Glutamatergic neuron (in vitro differentiated cells): ENCODE measurements at regions not wholly inside any gene's neighbourhood (a gene's known extent, or its start where the extent isn't known, plus 50 kb on each side); places are given as distances from the start of the nearest gene placed in this dataset.

ENCODE experiments used
- DNase-seq: peaks from one replicate; pipeline ENCODE4 v3.0.0; 2022
- H3K27ac Mint-ChIP-seq: one replicate; pipeline ENCODE4 v1.8.0; 2020; ENCODE audit warnings: mild to moderate bottlenecking, mixed read lengths, inconsistent platforms; ENCODE audit not compliant: unreplicated experiment
- H3K27me3 Mint-ChIP-seq: one replicate; pipeline ENCODE4 v1.8.0; 2020; ENCODE audit warnings: mild to moderate bottlenecking, moderate library complexity, mixed read lengths, inconsistent platforms; ENCODE audit not compliant: unreplicated experiment
- H3K36me3 Mint-ChIP-seq: one replicate; pipeline ENCODE4 v1.8.0; 2020; ENCODE audit warnings: mild to moderate bottlenecking, mixed read lengths, inconsistent platforms; ENCODE audit not compliant: unreplicated experiment
- H3K4me1 Mint-ChIP-seq: one replicate; pipeline ENCODE4 v1.8.0; 2020; ENCODE audit warnings: mild to moderate bottlenecking, low read depth, mixed read lengths, inconsistent platforms; ENCODE audit not compliant: unreplicated experiment
- H3K4me3 Mint-ChIP-seq: one replicate; pipeline ENCODE4 v1.8.0; 2020; ENCODE audit warnings: mild to moderate bottlenecking, mixed read lengths, inconsistent platforms; ENCODE audit not compliant: unreplicated experiment
- H3K9me3 Mint-ChIP-seq: one replicate; pipeline ENCODE4 v1.8.0; 2020; ENCODE audit warnings: mild to moderate bottlenecking, moderate library complexity, mixed read lengths, inconsistent platforms; ENCODE audit not compliant: unreplicated experiment
- TF ChIP-seq, protein P1 (sequence below): fragments of 200-600 bp; sonication (generic); IDR thresholded peaks from one replicate; pipeline ENCODE4 v1.5.0; 2021; ENCODE audit not compliant: partially characterized antibody, unreplicated experiment

DNA sequence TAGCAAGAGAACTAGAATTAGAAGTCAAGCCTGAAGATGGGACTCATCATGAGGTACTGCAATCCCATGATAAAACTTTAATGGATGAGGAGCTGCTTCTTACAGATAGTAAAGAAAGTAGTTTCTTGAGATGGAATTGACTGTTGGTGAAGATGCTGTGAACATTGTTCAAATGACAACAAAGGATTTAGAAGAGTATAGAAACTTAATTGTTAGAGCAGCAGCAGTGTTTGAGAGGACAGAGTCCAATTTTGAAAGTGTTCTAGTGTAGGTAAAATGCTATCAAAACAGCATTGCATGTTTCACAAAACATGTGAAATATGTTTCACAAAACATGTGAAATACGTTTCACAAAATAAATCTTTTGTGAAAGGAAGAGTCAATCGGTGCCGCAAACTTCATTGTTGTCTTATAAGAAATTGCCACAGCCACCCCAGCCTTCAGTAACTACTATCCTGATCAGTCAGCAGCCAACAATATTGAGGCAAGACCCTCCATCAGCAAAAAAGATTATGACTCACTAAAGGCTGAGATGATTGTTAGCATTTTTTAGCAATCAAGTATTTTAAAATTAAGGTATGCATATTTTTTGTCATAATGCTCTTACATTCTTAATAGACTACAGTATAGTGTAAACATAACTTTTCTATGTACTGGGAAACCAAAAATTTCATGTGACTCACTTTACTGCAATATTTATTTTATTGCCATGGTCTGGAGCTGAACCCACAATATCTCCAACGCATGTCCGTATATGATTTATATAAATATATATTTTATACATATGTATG, 173.4 kb upstream of the BMP4 start:
- no peak overlapping the region for H3K4me3 Mint-ChIP-seq
- no peaks in the 10 kb centered on the region for H3K27me3 Mint-ChIP-seq
- H3K9me3 Mint-ChIP-seq = peaks cover 2% of the 10 kb centered on the region
- H3K36me3 Mint-ChIP-seq = peaks cover 6% of the 10 kb centered on the region
- H3K4me1 Mint-ChIP-seq = no peaks in the 10 kb centered on the region
- H3K27ac Mint-ChIP-seq = no peak overlapping the region
- no peak for DNase-seq
- TF ChIP-seq, protein P1, sequence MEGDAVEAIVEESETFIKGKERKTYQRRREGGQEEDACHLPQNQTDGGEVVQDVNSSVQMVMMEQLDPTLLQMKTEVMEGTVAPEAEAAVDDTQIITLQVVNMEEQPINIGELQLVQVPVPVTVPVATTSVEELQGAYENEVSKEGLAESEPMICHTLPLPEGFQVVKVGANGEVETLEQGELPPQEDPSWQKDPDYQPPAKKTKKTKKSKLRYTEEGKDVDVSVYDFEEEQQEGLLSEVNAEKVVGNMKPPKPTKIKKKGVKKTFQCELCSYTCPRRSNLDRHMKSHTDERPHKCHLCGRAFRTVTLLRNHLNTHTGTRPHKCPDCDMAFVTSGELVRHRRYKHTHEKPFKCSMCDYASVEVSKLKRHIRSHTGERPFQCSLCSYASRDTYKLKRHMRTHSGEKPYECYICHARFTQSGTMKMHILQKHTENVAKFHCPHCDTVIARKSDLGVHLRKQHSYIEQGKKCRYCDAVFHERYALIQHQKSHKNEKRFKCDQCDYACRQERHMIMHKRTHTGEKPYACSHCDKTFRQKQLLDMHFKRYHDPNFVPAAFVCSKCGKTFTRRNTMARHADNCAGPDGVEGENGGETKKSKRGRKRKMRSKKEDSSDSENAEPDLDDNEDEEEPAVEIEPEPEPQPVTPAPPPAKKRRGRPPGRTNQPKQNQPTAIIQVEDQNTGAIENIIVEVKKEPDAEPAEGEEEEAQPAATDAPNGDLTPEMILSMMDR = no peak

DNA sequence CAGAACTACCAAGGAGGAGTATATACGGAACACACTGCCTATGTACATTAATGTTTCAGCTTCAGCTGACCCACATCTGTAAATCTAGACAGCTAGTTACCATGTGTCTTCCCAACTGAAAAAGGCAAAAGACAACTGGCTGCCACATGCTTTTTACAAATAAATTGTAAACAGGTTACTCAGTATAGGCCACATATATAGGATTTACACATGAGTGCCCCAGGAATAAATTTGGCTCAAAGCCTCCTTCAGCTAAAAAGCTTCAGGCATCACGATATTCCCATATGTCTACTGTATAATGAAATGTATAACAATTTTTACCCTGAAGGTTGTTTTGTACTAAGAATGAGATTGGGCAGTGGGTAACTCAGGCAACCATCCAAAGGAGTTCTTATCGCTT, 175.9 kb upstream of the BMP4 start:
- no peaks in the 10 kb centered on the region for H3K4me1 Mint-ChIP-seq
- H3K36me3 Mint-ChIP-seq = peaks cover 6% of the 10 kb centered on the region
- DNase-seq = no peak
- H3K9me3 Mint-ChIP-seq = peaks cover 2% of the 10 kb centered on the region
- H3K4me3 Mint-ChIP-seq = no peak overlapping the region
- H3K27ac Mint-ChIP-seq = no peak overlapping the region
- TF ChIP-seq, protein P1 = no peak
- H3K27me3 Mint-ChIP-seq = no peaks in the 10 kb centered on the region

DNA sequence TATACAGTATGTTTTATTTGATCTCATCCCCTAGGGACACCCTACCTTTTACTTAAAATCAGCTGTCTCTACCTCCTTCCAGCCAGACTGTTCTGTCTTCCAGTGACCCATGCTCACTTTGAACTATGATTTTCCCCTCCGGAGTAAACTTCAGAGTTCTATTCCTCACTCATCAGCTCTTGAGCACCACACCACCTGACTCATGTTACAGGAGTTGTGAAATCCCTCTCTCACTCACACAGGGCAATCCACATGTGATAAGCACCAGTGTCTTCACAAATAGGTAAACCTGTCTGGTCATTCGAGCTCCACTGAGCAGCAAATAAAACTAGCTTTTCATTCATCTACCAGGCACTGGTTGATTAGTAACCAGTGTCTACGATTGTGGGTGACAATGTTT, 177.3 kb upstream of the BMP4 start:
- DNase-seq = no peak
- peaks cover 4% of the 10 kb centered on the region for H3K9me3 Mint-ChIP-seq
- TF ChIP-seq, protein P1 = no peak
- H3K27me3 Mint-ChIP-seq = no peaks in the 10 kb centered on the region
- peaks cover 6% of the 10 kb centered on the region for H3K36me3 Mint-ChIP-seq
- peaks cover 6% of the 10 kb centered on the region for H3K4me1 Mint-ChIP-seq
- H3K27ac Mint-ChIP-seq = no peak overlapping the region
- no peak overlapping the region for H3K4me3 Mint-ChIP-seq

DNA sequence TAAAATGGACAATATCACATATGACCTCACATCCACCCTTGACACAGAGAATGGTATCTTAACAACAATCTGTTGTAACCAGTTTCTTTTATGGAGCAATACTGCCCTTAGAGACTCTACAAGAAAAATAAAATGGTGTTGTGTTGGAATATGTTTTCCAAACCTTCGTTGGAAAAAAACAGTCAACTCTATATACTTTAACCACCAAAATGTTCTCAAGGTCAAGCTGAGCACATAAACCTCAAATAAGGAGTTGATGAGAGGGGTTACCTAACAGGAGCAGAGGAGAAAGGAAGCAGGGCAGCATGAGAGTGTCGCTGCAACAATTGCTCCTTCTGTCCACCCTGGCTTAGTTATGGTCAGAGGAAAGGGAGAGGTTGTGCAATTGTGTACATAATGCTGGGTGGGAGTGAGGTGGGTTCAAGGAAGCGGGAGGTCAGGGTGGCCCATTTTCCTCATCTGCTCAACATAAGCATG, 179.2 kb upstream of the BMP4 start:
- no peak for DNase-seq
- Mint-ChIP-seq H3K9me3 (peaks cover 2% of the 10 kb centered on the region), H3K4me1 (peaks cover 10% of the 10 kb centered on the region), H3K27me3 (no peaks in the 10 kb centered on the region), H3K27ac (no peak overlapping the region), H3K4me3 (no peak overlapping the region), H3K36me3 (no peaks in the 10 kb centered on the region)
- TF ChIP-seq, protein P1 = no peak

DNA sequence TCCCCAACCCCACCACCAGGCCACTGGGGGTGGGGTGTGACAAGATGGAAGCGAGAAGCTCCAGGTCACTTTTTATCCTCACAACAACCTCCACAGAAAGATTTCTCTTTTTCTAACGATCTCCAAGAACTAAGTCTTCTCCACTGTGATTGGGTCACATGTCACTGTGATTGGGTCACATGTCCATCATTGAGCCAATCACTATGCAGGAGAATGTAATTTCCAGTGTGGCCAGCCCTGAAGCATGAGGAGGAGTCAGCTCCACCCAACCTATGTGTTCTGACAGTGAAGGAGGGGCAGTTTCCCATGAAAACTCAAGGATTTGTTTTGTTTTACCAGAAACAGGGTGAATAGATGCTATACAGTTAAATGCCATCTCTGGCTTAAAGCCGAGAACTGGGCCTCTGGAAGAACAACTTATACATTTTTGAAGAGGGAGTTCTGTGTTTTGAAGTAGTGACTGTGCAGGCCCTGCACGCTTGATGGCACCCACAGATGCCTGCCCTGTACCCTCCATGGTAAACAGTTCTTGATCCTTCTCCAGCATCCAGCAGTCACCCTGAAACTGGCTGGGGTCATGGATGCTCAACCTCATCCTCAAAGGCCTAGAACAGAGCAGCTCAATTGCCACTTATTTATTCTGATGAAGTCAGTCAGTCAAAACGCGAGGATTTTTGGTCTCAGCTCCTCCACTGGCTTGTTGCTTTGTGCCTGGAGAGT, 180.4 kb upstream of the BMP4 start:
- TF ChIP-seq, protein P1 = no peak
- Mint-ChIP-seq H3K27ac (no peak overlapping the region), H3K4me1 (peaks cover 10% of the 10 kb centered on the region), H3K27me3 (no peaks in the 10 kb centered on the region), H3K4me3 (no peak overlapping the region), H3K9me3 (peaks cover 2% of the 10 kb centered on the region), H3K36me3 (no peaks in the 10 kb centered on the region)
- no peak for DNase-seq
